Thoracic aorta (tissue), 2 donors: ENCODE measurements at regions not wholly inside any gene's neighbourhood (a gene's known extent, or its start where the extent isn't known, plus 50 kb on each side); places are given as distances from the start of the nearest gene placed in this dataset.

Source experiments
- ATAC-seq: fragments of 150-250 bp; one replicate; pipeline ENCODE4 v1.8.0; 2017; ENCODE audit warnings: low read depth; ENCODE audit not compliant: insufficient number of reproducible peaks, low FRiP score
- DNase-seq: peaks from one replicate; pipeline ENCODE4 v3.0.0-alpha.2; 2020; ENCODE audit warnings: low spot score
- H3K27ac ChIP-seq, 2 donors: fragments of 200-600 bp; sonication (generic); 1 replicate in 1 of 2; 2 replicates in 1 of 2; pipeline ENCODE4 v1.5.1; 2016; ENCODE audit warnings: mild to moderate bottlenecking in 2 of 2, moderate library complexity in 2 of 2
- H3K27me3 ChIP-seq: fragments of 200-600 bp; sonication (generic); replicated peaks from 2 replicates; pipeline ENCODE4 v1.6.0; 2016; ENCODE audit warnings: mild to moderate bottlenecking; ENCODE audit not compliant: insufficient read depth
- H3K36me3 ChIP-seq: fragments of 200-600 bp; sonication (generic); one replicate; pipeline ENCODE4 v1.5.1; 2016
- H3K4me1 ChIP-seq, 2 donors: fragments of 200-600 bp; sonication (generic); 1 replicate in 1 of 2; 2 replicates in 1 of 2; pipeline versions ENCODE4 v1.5.1 to v1.6.0; 2016; ENCODE audit warnings: low read depth in 2 of 2, mild to moderate bottlenecking in 1 of 2; ENCODE audit not compliant: control insufficient read depth in 1 of 2
- H3K4me3 ChIP-seq: fragments of 200-600 bp; sonication (generic); 2 replicates; pipeline ENCODE4 v1.5.1; 2016; ENCODE audit warnings: mild to moderate bottlenecking
- H3K9me3 ChIP-seq: fragments of 200-600 bp; sonication (generic); 2 replicates; pipeline ENCODE4 v1.5.1; 2016
- CTCF ChIP-seq: fragments of 200-600 bp; sonication (generic); IDR thresholded peaks from one replicate; pipeline ENCODE4 v1.5.1; 2019; ENCODE audit warnings: antibody characterized with exemption

- Histone ChIP-seq H3K4me1 (peaks cover 0 to 8% of the 10 kb centered on the region in 2 donors), H3K9me3 (no peaks in the 10 kb centered on the region), H3K27ac (no peak overlapping the region), H3K4me3 (no peak overlapping the region), H3K36me3 (no peaks in the 10 kb centered on the region), H3K27me3 (no peaks in the 10 kb centered on the region)
- DNase-seq = no peak
- ATAC-seq = no peak
- TF ChIP-seq CTCF = no peak
These were observed 146.2 kb upstream of the NFIA start for GRCh38 chr1:60936163-60936562.

DNA sequence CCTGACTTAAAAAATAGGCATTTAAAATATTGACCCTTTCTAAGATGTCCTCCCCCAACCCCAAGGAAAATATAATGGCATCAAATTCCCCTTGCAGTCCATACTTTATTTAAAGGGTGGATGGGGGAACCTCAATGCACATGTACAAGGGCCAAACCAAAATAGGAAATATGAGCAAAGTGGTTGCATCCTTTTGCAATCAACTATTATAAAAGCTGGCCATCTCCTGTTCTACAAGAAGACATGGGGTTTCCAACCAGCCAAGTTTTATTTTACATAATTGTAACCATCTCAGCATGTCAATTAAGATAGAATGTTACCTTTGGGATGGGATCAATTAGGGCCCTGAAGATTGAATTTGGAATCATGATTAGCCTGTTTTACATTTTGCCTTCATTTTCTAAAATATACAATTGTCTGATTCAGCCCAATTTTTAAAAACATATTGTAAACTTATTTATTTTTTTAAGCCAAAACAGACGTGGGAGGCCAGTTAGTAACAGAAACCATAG lies 146.7 kb upstream of the NFIA start:
- Histone ChIP-seq H3K9me3 (no peaks in the 10 kb centered on the region), H3K27me3 (no peaks in the 10 kb centered on the region), H3K36me3 (no peaks in the 10 kb centered on the region), H3K4me1 (peaks cover 0 to 8% of the 10 kb centered on the region in 2 donors), H3K27ac (no peak overlapping the region), H3K4me3 (no peak overlapping the region)
- TF ChIP-seq CTCF = no peak
- ATAC-seq (no peak), DNase-seq (no peak)

DNA sequence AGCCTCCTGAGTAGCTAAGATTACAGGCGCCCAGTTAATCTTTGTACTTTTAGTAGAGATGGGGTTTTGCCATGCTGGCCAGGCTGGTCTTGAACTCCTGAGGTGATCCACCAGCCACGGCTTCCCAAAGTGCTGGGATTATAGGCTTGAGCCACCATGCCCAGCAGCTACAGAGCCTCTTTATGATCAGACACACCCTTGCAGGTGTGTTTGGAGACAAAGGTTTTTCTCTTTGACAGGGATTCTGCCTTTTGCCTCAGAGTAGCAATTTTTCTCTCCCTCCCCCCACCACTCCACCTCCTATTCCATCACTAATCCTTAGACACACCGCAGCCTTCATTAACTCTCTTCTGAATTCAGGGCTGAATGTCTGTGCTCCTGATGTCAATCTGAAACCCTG lies 152.2 kb upstream of the NFIA start:
- H3K4me3 ChIP-seq = no peak overlapping the region
- H3K36me3 ChIP-seq = no peaks in the 10 kb centered on the region
- peaks cover 0 to 2% of the 10 kb centered on the region in 2 donors for H3K4me1 ChIP-seq
- DNase-seq = no peak
- no peak for ATAC-seq
- H3K27me3 ChIP-seq = no peaks in the 10 kb centered on the region
- H3K27ac ChIP-seq = no peak overlapping the region
- H3K9me3 ChIP-seq = no peaks in the 10 kb centered on the region
- TF ChIP-seq CTCF = no peak

GRCh38 chr1:60924964-60925798 lies 157.2 kb upstream of the NFIA start:
- Histone ChIP-seq H3K36me3 (no peaks in the 10 kb centered on the region), H3K27ac (no peak overlapping the region), H3K9me3 (no peaks in the 10 kb centered on the region), H3K27me3 (no peaks in the 10 kb centered on the region), H3K4me3 (no peak overlapping the region), H3K4me1 (peaks cover 15 to 36% of the 10 kb centered on the region in 2 donors)
- no peak for DNase-seq
- ATAC-seq = no peak
- TF ChIP-seq CTCF = no peak

DNA sequence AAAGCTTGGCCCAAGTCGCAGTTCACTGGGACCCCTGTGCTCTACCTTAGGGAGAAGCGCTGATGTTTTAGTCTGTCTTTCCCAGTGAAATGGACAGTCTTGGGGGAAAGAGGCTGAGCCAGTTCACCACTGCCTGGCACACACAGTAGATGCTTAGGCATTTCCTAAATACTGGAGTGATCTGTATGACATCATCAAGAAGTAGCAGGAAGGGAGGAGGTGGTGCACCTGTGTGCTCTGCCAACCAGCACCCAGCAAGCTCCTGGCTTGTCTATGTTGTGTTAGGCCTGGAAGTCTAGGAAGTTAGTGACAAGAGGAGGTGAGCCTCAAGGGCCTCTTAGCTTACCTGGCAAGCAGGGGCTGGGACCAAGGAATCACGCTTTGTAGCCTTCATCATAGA lies 158.2 kb upstream of the NFIA start:
- Histone ChIP-seq H3K36me3 (no peaks in the 10 kb centered on the region), H3K27ac (no peak overlapping the region), H3K27me3 (no peaks in the 10 kb centered on the region), H3K4me1 (peaks cover 15 to 36% of the 10 kb centered on the region in 2 donors), H3K4me3 (no peak overlapping the region), H3K9me3 (no peaks in the 10 kb centered on the region)
- ATAC-seq = no peak
- TF ChIP-seq CTCF = no peak
- DNase-seq = no peak
